Mesodermal cell (in vitro differentiated cells): ENCODE measurements at regions not wholly inside any gene's neighbourhood (a gene's known extent, or its start where the extent isn't known, plus 50 kb on each side); places are given as distances from the start of the nearest gene placed in this dataset.

ENCODE experiments used
- H3K27ac ChIP-seq: 2 replicates; pipeline ENCODE4 v1.7.0; 2013; ENCODE audit warnings: mild to moderate bottlenecking, low read depth, low read length, moderate library complexity; ENCODE audit not compliant: severe bottlenecking
- H3K36me3 ChIP-seq: 2 replicates; pipeline ENCODE4 v1.7.1; 2013; ENCODE audit warnings: mild to moderate bottlenecking, low read length, moderate library complexity; ENCODE audit not compliant: control insufficient read depth, insufficient read depth
- H3K4me1 ChIP-seq: one replicate; pipeline ENCODE4 v1.7.1; 2013; ENCODE audit warnings: mild to moderate bottlenecking, low read length; ENCODE audit not compliant: insufficient read depth, control insufficient read depth, poor library complexity, severe bottlenecking
- H3K4me3 ChIP-seq: 2 replicates; pipeline ENCODE4 v1.7.0; 2013; ENCODE audit warnings: low read length, control low read depth, mild to moderate bottlenecking; ENCODE audit not compliant: insufficient read depth, poor library complexity, severe bottlenecking; ENCODE audit errors: extremely low read depth
- H3K9me3 ChIP-seq: 2 replicates; pipeline ENCODE4 v1.7.1; 2013; ENCODE audit warnings: mild to moderate bottlenecking, low read length, moderate library complexity; ENCODE audit not compliant: control insufficient read depth
- WGBS, 2 experiments: methylation state at CpG; one replicate each; pipeline ENCODE4 v1.1.5; 2013; ENCODE audit warnings: missing lambda C conversion rate in 2 of 2; ENCODE audit not compliant: insufficient coverage in 2 of 2; 5-methylcytosine and 5-hydroxymethylcytosine counted together

- no CpG with 5 or more reads among the region's 1 CpG for WGBS, 2 experiments
- Histone ChIP-seq H3K27ac (no peak overlapping the region), H3K4me3 (no peak overlapping the region), H3K4me1 (no peaks in the 10 kb centered on the region), H3K36me3 (no peaks in the 10 kb centered on the region), H3K9me3 (no peaks in the 10 kb centered on the region)
These were observed 67.1 kb upstream of the TOP3B start for GRCh38 chr22:22049684-22050083.

GRCh38 chr22:22048981-22049531 lies 66.5 kb upstream of the TOP3B start:
- WGBS, 2 experiments, result 67 to 88% methylated on average over 1 of the region's 2 CpGs
- Histone ChIP-seq H3K27ac (no peak overlapping the region), H3K36me3 (no peaks in the 10 kb centered on the region), H3K9me3 (no peaks in the 10 kb centered on the region), H3K4me1 (no peaks in the 10 kb centered on the region), H3K4me3 (no peak overlapping the region)

- no peaks in the 10 kb centered on the region for H3K36me3 ChIP-seq
- H3K9me3 ChIP-seq, result no peaks in the 10 kb centered on the region
- H3K4me3 ChIP-seq, result no peak overlapping the region
- H3K27ac ChIP-seq, result no peak overlapping the region
- no CpG with 5 or more reads among the region's 2 CpGs for WGBS, 2 experiments
- H3K4me1 ChIP-seq, result no peaks in the 10 kb centered on the region
These were observed 65.8 kb upstream of the TOP3B start for GRCh38 chr22:22048318-22048942.

- no peaks in the 10 kb centered on the region for H3K4me1 ChIP-seq
- H3K27ac ChIP-seq, result no peak overlapping the region
- no peak overlapping the region for H3K4me3 ChIP-seq
- WGBS, 2 experiments, result 100% methylated on average over 1 of the region's 4 CpGs
- no peaks in the 10 kb centered on the region for H3K36me3 ChIP-seq
- no peaks in the 10 kb centered on the region for H3K9me3 ChIP-seq
These were observed 65.2 kb upstream of the TOP3B start for GRCh38 chr22:22047776-22048175.

GRCh38 chr22:22047266-22047665 lies 64.7 kb upstream of the TOP3B start:
- WGBS, 2 experiments, result 80 to 89% methylated on average over 3 of the region's 3 CpGs
- Histone ChIP-seq H3K36me3 (no peaks in the 10 kb centered on the region), H3K9me3 (no peaks in the 10 kb centered on the region), H3K4me1 (no peaks in the 10 kb centered on the region), H3K27ac (no peak overlapping the region), H3K4me3 (no peak overlapping the region)

GRCh38 chr22:22046370-22046769 lies 63.8 kb upstream of the TOP3B start:
- no peak overlapping the region for H3K27ac ChIP-seq
- H3K9me3 ChIP-seq, result no peaks in the 10 kb centered on the region
- 40 to 76% methylated on average over 1 to 2 of the region's 3 CpGs for WGBS, 2 experiments
- no peaks in the 10 kb centered on the region for H3K4me1 ChIP-seq
- H3K4me3 ChIP-seq, result no peak overlapping the region
- H3K36me3 ChIP-seq, result no peaks in the 10 kb centered on the region

- WGBS, 2 experiments, result 80 to 90% methylated on average over 1 to 2 of the region's 6 CpGs
- Histone ChIP-seq H3K27ac (no peak overlapping the region), H3K4me1 (no peaks in the 10 kb centered on the region), H3K4me3 (no peak overlapping the region), H3K36me3 (no peaks in the 10 kb centered on the region), H3K9me3 (no peaks in the 10 kb centered on the region)
These were observed 63.2 kb upstream of the TOP3B start for GRCh38 chr22:22045571-22046335.

GRCh38 chr22:22044153-22044552 lies 61.6 kb upstream of the TOP3B start:
- H3K4me3 ChIP-seq, result no peak overlapping the region
- H3K27ac ChIP-seq, result no peak overlapping the region
- H3K36me3 ChIP-seq, result no peaks in the 10 kb centered on the region
- no peaks in the 10 kb centered on the region for H3K4me1 ChIP-seq
- WGBS, 2 experiments, result 100% methylated on average over 1 of the region's 2 CpGs
- no peaks in the 10 kb centered on the region for H3K9me3 ChIP-seq

GRCh38 chr22:22043296-22044078 lies 60.9 kb upstream of the TOP3B start:
- no peaks in the 10 kb centered on the region for H3K36me3 ChIP-seq
- H3K4me1 ChIP-seq, result peaks cover 4% of the 10 kb centered on the region
- no peak overlapping the region for H3K4me3 ChIP-seq
- H3K9me3 ChIP-seq, result no peaks in the 10 kb centered on the region
- 82 to 87% methylated on average over 6 to 7 of the region's 11 CpGs for WGBS, 2 experiments
- H3K27ac ChIP-seq, result no peak overlapping the region

GRCh38 chr22:22042599-22043295 lies 60.2 kb upstream of the TOP3B start:
- Histone ChIP-seq H3K27ac (no peak overlapping the region), H3K9me3 (no peaks in the 10 kb centered on the region), H3K4me3 (no peak overlapping the region), H3K4me1 (peaks cover 12% of the 10 kb centered on the region), H3K36me3 (no peaks in the 10 kb centered on the region)
- 79 to 95% methylated on average over 3 to 4 of the region's 7 CpGs for WGBS, 2 experiments
